Prostate gland (tissue), 2 donors: ENCODE measurements at regions not wholly inside any gene's neighbourhood (a gene's known extent, or its start where the extent isn't known, plus 50 kb on each side); places are given as distances from the start of the nearest gene placed in this dataset.

Experiments used
- DNase-seq: peaks from one replicate; pipeline ENCODE4 v3.0.0-alpha.2; 2019; ENCODE audit warnings: low spot score
- H3K27ac ChIP-seq, 2 donors: fragments of 200-600 bp; sonication (generic); 2 replicates each; pipeline ENCODE4 v1.5.1; 2017 to 2019
- H3K27me3 ChIP-seq: fragments of 200-600 bp; sonication (generic); replicated peaks from 2 replicates; pipeline ENCODE4 v1.5.1; 2019; ENCODE audit not compliant: insufficient read depth
- H3K36me3 ChIP-seq, 2 donors: fragments of 200-600 bp; sonication (generic); 1 replicate in 1 of 2; 2 replicates in 1 of 2; pipeline versions ENCODE4 v1.5.1 to v1.8.1; 2017 to 2019
- H3K4me1 ChIP-seq: fragments of 200-600 bp; sonication (generic); replicated peaks from 2 replicates; pipeline ENCODE4 v1.5.1; 2019
- H3K4me3 ChIP-seq, 2 donors: fragments of 200-600 bp; sonication (generic); 2 replicates each; pipeline ENCODE4 v1.5.1; 2017 to 2019
- H3K9me3 ChIP-seq: fragments of 200-600 bp; sonication (generic); 2 replicates; pipeline ENCODE4 v1.5.1; 2017
- CTCF ChIP-seq, 4 experiments: fragments of 200-600 bp in 2 of 4; fragments of 450-650 bp in 2 of 4; sonication (generic) in 2 of 4; IDR thresholded peaks; 1 replicate in 3 of 4; 2 replicates in 1 of 4; pipeline ENCODE4 v1.5.1; 2016 to 2019; ENCODE audit warnings: antibody characterized with exemption in 4 of 4, mild to moderate bottlenecking in 2 of 4, moderate library complexity in 2 of 4
- POLR2A ChIP-seq: fragments of 450-650 bp; IDR thresholded peaks from one replicate; pipeline ENCODE4 v1.6.1; 2016; ENCODE audit warnings: antibody characterized with exemption, mild to moderate bottlenecking
- POLR2AphosphoS5 ChIP-seq: sonication (generic); formaldehyde crosslinking; IDR thresholded peaks from one replicate; pipeline ENCODE4 v1.6.1; 2017; ENCODE audit warnings: antibody characterized with exemption
- WGBS: methylation state at CpG from one replicate; pipeline ENCODE4 v1.1.5; 2018; 5-methylcytosine and 5-hydroxymethylcytosine counted together
- intact Hi-C: fragments of 100-400 bp; cut with DNase I; formaldehyde crosslinking; loops from one replicate; pipeline ENCODE4 v1.14.2; 2022

GRCh38 chr21:26715116-26715515, 130.1 kb downstream of the ADAMTS1 start:
- TF ChIP-seq CTCF (IDR thresholded peaks at IDR 0.05) (no peak), POLR2A (no peak), POLR2AphosphoS5 (no peak)
- no peak for DNase-seq
- no peaks in the 10 kb centered on the region for H3K36me3 ChIP-seq
- no peak overlapping the region for H3K4me3 ChIP-seq
- WGBS, result 83% methylated on average over 4 of the region's 4 CpGs
- no peak overlapping the region for H3K27ac ChIP-seq
- no peaks in the 10 kb centered on the region for H3K27me3 ChIP-seq
- intact Hi-C loops, result loop anchor here (5.0 to 10.0 kb wide), 4 partner anchors 543 to 920 kb away; partner anchors contain the start of gene APP
- no peaks in the 10 kb centered on the region for H3K9me3 ChIP-seq
- no peaks in the 10 kb centered on the region for H3K4me1 ChIP-seq

- intact Hi-C loops, result loop anchor here (10.0 kb wide), 1 partner anchor 915 kb away; no protein-coding TSS in a partner anchor
- no peaks in the 10 kb centered on the region for H3K36me3 ChIP-seq
- TF ChIP-seq CTCF (IDR thresholded peaks at IDR 0.05) (no peak), POLR2AphosphoS5 (no peak), POLR2A (no peak)
- no peaks in the 10 kb centered on the region for H3K27me3 ChIP-seq
- no peak for DNase-seq
- H3K9me3 ChIP-seq, result no peaks in the 10 kb centered on the region
- 66% methylated on average over 11 of the region's 11 CpGs for WGBS
- no peak overlapping the region for H3K27ac ChIP-seq
- H3K4me1 ChIP-seq, result no peaks in the 10 kb centered on the region
- no peak overlapping the region for H3K4me3 ChIP-seq
Observed at GRCh38 chr21:26710155-26710554, 135.1 kb downstream of the ADAMTS1 start.

- no peaks in the 10 kb centered on the region for H3K36me3 ChIP-seq
- no peaks in the 10 kb centered on the region for H3K27me3 ChIP-seq
- intact Hi-C loops, result no loop called here
- WGBS, result 87% methylated on average over 7 of the region's 7 CpGs
- no peaks in the 10 kb centered on the region for H3K4me1 ChIP-seq
- H3K9me3 ChIP-seq, result no peaks in the 10 kb centered on the region
- no peak for TF ChIP-seq POLR2AphosphoS5
- no peak for TF ChIP-seq CTCF (IDR thresholded peaks at IDR 0.05)
- TF ChIP-seq POLR2A, result no peak
- DNase-seq, result no peak
- H3K4me3 ChIP-seq, result no peak overlapping the region
- no peak overlapping the region for H3K27ac ChIP-seq
Observed at GRCh38 chr21:26709090-26709489, 136.0 kb upstream of the CYYR1 start.

- Histone ChIP-seq H3K9me3 (no peaks in the 10 kb centered on the region), H3K36me3 (no peaks in the 10 kb centered on the region), H3K4me1 (no peaks in the 10 kb centered on the region), H3K4me3 (no peak overlapping the region), H3K27ac (no peak overlapping the region), H3K27me3 (no peaks in the 10 kb centered on the region)
- WGBS, result 95% methylated on average over 3 of the region's 3 CpGs
- TF ChIP-seq CTCF (IDR thresholded peaks at IDR 0.05) (no peak), POLR2AphosphoS5 (no peak), POLR2A (no peak)
- intact Hi-C loops, result no loop called here
- DNase-seq, result no peak
Observed at GRCh38 chr21:26708223-26708800, 135.2 kb upstream of the CYYR1 start.

GRCh38 chr21:26707246-26707645, 134.2 kb upstream of the CYYR1 start:
- H3K27ac ChIP-seq, result no peak overlapping the region
- no peaks in the 10 kb centered on the region for H3K4me1 ChIP-seq
- no peak for TF ChIP-seq POLR2A
- TF ChIP-seq CTCF (IDR thresholded peaks at IDR 0.05), result no peak
- TF ChIP-seq POLR2AphosphoS5, result no peak
- WGBS, result 85% methylated on average over 2 of the region's 2 CpGs
- DNase-seq, result no peak
- H3K27me3 ChIP-seq, result no peaks in the 10 kb centered on the region
- intact Hi-C loops, result no loop called here
- H3K36me3 ChIP-seq, result no peaks in the 10 kb centered on the region
- no peak overlapping the region for H3K4me3 ChIP-seq
- no peaks in the 10 kb centered on the region for H3K9me3 ChIP-seq
